ENCODE measurements at regions not wholly inside any gene's neighbourhood (a gene's known extent, or its start where the extent isn't known, plus 50 kb on each side); places are given as distances from the start of the nearest gene placed in this dataset.

GRCh38 chr10:22875581-22875980 is 52.3 kb upstream of the ARMC3 start:
- TF ChIP-seq CTCF (IDR thresholded peaks at IDR 0.05; ENCODE audit: insufficient read depth, missing control alignments): no peak
- DNase-seq (ENCODE audit: insufficient read length, low spot score) (no peak), FAIRE-seq (no peak)

GRCh38 chr10:22874189-22874854 is 53.5 kb upstream of the ARMC3 start:
- no peak for TF ChIP-seq CTCF (IDR thresholded peaks at IDR 0.05; ENCODE audit: insufficient read depth, missing control alignments)
- DNase-seq (ENCODE audit: insufficient read length, low spot score) (no peak), FAIRE-seq (no peak)

GRCh38 chr10:22856444-22857074 is 71.3 kb upstream of the ARMC3 start:
- TF ChIP-seq CTCF (IDR thresholded peaks at IDR 0.05; ENCODE audit: insufficient read depth, missing control alignments): no peak
- DNase-seq (ENCODE audit: insufficient read length, low spot score): no peak
- FAIRE-seq: no peak

GRCh38 chr10:22854935-22855421 is 72.9 kb upstream of the ARMC3 start:
- no peak for DNase-seq (ENCODE audit: insufficient read length, low spot score)
- TF ChIP-seq CTCF (IDR thresholded peaks at IDR 0.05; ENCODE audit: insufficient read depth, missing control alignments): no peak
- FAIRE-seq: no peak

GRCh38 chr10:22853906-22854447 is 73.9 kb upstream of the ARMC3 start:
- no peak for FAIRE-seq

GRCh38 chr10:22852712-22853353 is 75.0 kb upstream of the ARMC3 start:
- no peak for FAIRE-seq
- no peak for TF ChIP-seq CTCF (IDR thresholded peaks at IDR 0.05; ENCODE audit: insufficient read depth, missing control alignments)
- no peak for DNase-seq (ENCODE audit: insufficient read length, low spot score)

More at GRCh38 chr10:22853906-22854447, 73.9 kb upstream of the ARMC3 start:
- no peak for DNase-seq (ENCODE audit: insufficient read length, low spot score)
- no peak for TF ChIP-seq CTCF (IDR thresholded peaks at IDR 0.05; ENCODE audit: insufficient read depth, missing control alignments)

Measured in D721Med (cell line).